Right cardiac atrium (tissue), 5 donors: ENCODE measurements at regions not wholly inside any gene's neighbourhood (a gene's known extent, or its start where the extent isn't known, plus 50 kb on each side); places are given as distances from the start of the nearest gene placed in this dataset.

Experiments
- ATAC-seq, 2 donors: fragments of 200-7000 bp; cut with Tn5 transposase; one replicate each; pipeline versions ENCODE4 v1.8.0 to v1.9.1; 2020; ENCODE audit warnings: moderate library complexity in 2 of 2, mild to moderate bottlenecking in 1 of 2
- DNase-seq, 3 donors: peaks; one replicate each; pipeline ENCODE4 v3.0.0-alpha.2; 2020
- H3K27ac ChIP-seq: one replicate; pipeline ENCODE4 v1.5.1; 2013; ENCODE audit warnings: mild to moderate bottlenecking, low read length, control low read depth, moderate library complexity
- H3K27me3 ChIP-seq: one replicate; pipeline ENCODE4 v1.6.1; 2013; ENCODE audit not compliant: control insufficient read depth, insufficient read depth
- H3K4me1 ChIP-seq: one replicate; pipeline ENCODE4 v1.6.1; 2013; ENCODE audit warnings: low read length; ENCODE audit not compliant: control insufficient read depth, insufficient read depth
- H3K4me3 ChIP-seq: one replicate; pipeline ENCODE4 v1.5.1; 2013; ENCODE audit warnings: low read length, control low read depth
- H3K9me3 ChIP-seq: one replicate; pipeline ENCODE4 v1.6.1; 2013; ENCODE audit warnings: low read length; ENCODE audit not compliant: control insufficient read depth
- WGBS: extraction: QIAGEN DNeasy Blood & Tissue Kit; methylation state at CpG from one replicate; pipeline ENCODE4 v1.1.7; 2013; 5-methylcytosine and 5-hydroxymethylcytosine counted together
- intact Hi-C, 4 donors: fragments of 100-400 bp; cut with DNase I; formaldehyde crosslinking; loops; one replicate each; pipeline versions ENCODE4 v1.11.0 to v1.14.0; 2022 to 2023
- donor health status: healthy with polysubstance abuse.
- donor health status: DM: no; HTN: yes; CAD: no.
- donor health status: DM: no; HTN: no; CAD: no.
- donor health status: DM: no; HTN: yes; CAD: no; lungs with severe emphysema.
- donor health status: DM: yes; HTN: yes; CAD: no.

GRCh38 chr1:81410351-81410750 lies 390.4 kb upstream of the ADGRL2 start:
- Histone ChIP-seq H3K4me3 (no peak overlapping the region), H3K27ac (peak overlapping the region; percentile 80), H3K27me3 (no peaks in the 10 kb centered on the region), H3K4me1 (no peaks in the 10 kb centered on the region), H3K9me3 (no peaks in the 10 kb centered on the region)
- intact Hi-C loops = no loop called here
- no peak for ATAC-seq
- 51% methylated on average over 1 of the region's 1 CpG for WGBS
- no peak for DNase-seq

GRCh38 chr1:81409780-81410274 lies 390.9 kb upstream of the ADGRL2 start:
- intact Hi-C loops = no loop called here
- ATAC-seq = no peak
- Histone ChIP-seq H3K9me3 (no peaks in the 10 kb centered on the region), H3K27ac (no peak overlapping the region), H3K4me1 (no peaks in the 10 kb centered on the region), H3K4me3 (no peak overlapping the region), H3K27me3 (no peaks in the 10 kb centered on the region)
- WGBS = 66% methylated on average over 3 of the region's 3 CpGs
- DNase-seq = no peak

- DNase-seq (no peak), ATAC-seq (peak in 1 of 2 donors; percentile 39)
- Histone ChIP-seq H3K27me3 (no peaks in the 10 kb centered on the region), H3K4me3 (no peak overlapping the region), H3K9me3 (no peaks in the 10 kb centered on the region), H3K27ac (no peak overlapping the region), H3K4me1 (no peaks in the 10 kb centered on the region)
- intact Hi-C loops = no loop called here
Measured at GRCh38 chr1:81409262-81409661, 391.5 kb upstream of the ADGRL2 start.

- intact Hi-C loops = no loop called here
- Histone ChIP-seq H3K4me1 (no peaks in the 10 kb centered on the region), H3K27ac (no peak overlapping the region), H3K9me3 (no peaks in the 10 kb centered on the region), H3K27me3 (no peaks in the 10 kb centered on the region), H3K4me3 (no peak overlapping the region)
- 80% methylated on average over 6 of the region's 6 CpGs for WGBS
- no peak for ATAC-seq
- DNase-seq = no peak
Measured at GRCh38 chr1:81408419-81408818, 392.3 kb upstream of the ADGRL2 start.

GRCh38 chr1:81407000-81407821 lies 393.5 kb upstream of the ADGRL2 start:
- intact Hi-C loops = no loop called here
- 74% methylated on average over 5 of the region's 5 CpGs for WGBS
- ATAC-seq (no peak), DNase-seq (no peak)
- Histone ChIP-seq H3K27ac (no peak overlapping the region), H3K4me3 (no peak overlapping the region), H3K4me1 (no peaks in the 10 kb centered on the region), H3K27me3 (no peaks in the 10 kb centered on the region), H3K9me3 (no peaks in the 10 kb centered on the region)

- Histone ChIP-seq H3K4me3 (no peak overlapping the region), H3K9me3 (no peaks in the 10 kb centered on the region), H3K27ac (no peak overlapping the region), H3K27me3 (no peaks in the 10 kb centered on the region), H3K4me1 (no peaks in the 10 kb centered on the region)
- ATAC-seq (no peak), DNase-seq (no peak)
- intact Hi-C loops = no loop called here
- 71% methylated on average over 8 of the region's 8 CpGs for WGBS
Measured at GRCh38 chr1:81406292-81406999, 394.3 kb upstream of the ADGRL2 start.

- ATAC-seq (no peak), DNase-seq (no peak)
- Histone ChIP-seq H3K9me3 (no peaks in the 10 kb centered on the region), H3K27ac (no peak overlapping the region), H3K27me3 (no peaks in the 10 kb centered on the region), H3K4me1 (no peaks in the 10 kb centered on the region), H3K4me3 (no peak overlapping the region)
- intact Hi-C loops = no loop called here
Measured at GRCh38 chr1:81398041-81398440, 402.7 kb upstream of the ADGRL2 start.

GRCh38 chr1:81392526-81393226 lies 408.1 kb upstream of the ADGRL2 start:
- intact Hi-C loops = no loop called here
- Histone ChIP-seq H3K4me3 (no peak overlapping the region), H3K27me3 (no peaks in the 10 kb centered on the region), H3K4me1 (no peaks in the 10 kb centered on the region), H3K27ac (no peak overlapping the region), H3K9me3 (no peaks in the 10 kb centered on the region)
- DNase-seq (no peak), ATAC-seq (no peak)

GRCh38 chr1:81391125-81391828 lies 409.5 kb upstream of the ADGRL2 start:
- WGBS = 69% methylated on average over 4 of the region's 4 CpGs
- no peaks in the 10 kb centered on the region for H3K27me3 ChIP-seq
- H3K4me1 ChIP-seq = no peaks in the 10 kb centered on the region
- intact Hi-C loops = no loop called here
- ATAC-seq (no peak), DNase-seq (no peak)
- H3K4me3 ChIP-seq = no peak overlapping the region
- no peak overlapping the region for H3K27ac ChIP-seq
- H3K9me3 ChIP-seq = no peaks in the 10 kb centered on the region

- Histone ChIP-seq H3K4me1 (no peaks in the 10 kb centered on the region), H3K4me3 (no peak overlapping the region), H3K27ac (no peak overlapping the region), H3K27me3 (no peaks in the 10 kb centered on the region), H3K9me3 (no peaks in the 10 kb centered on the region)
- peak; percentile 44 to 61 for ATAC-seq
- intact Hi-C loops = no loop called here
- 73% methylated on average over 4 of the region's 4 CpGs for WGBS
- DNase-seq = no peak
Measured at GRCh38 chr1:81388435-81388834, 412.3 kb upstream of the ADGRL2 start.

- Histone ChIP-seq H3K9me3 (no peaks in the 10 kb centered on the region), H3K4me3 (no peak overlapping the region), H3K27ac (no peak overlapping the region), H3K27me3 (no peaks in the 10 kb centered on the region), H3K4me1 (no peaks in the 10 kb centered on the region)
- DNase-seq (no peak), ATAC-seq (no peak)
- intact Hi-C loops = no loop called here
- 88% methylated on average over 4 of the region's 4 CpGs for WGBS
Measured at GRCh38 chr1:81387446-81387845, 413.3 kb upstream of the ADGRL2 start.
